ENCODE measurements at regions not wholly inside any gene's neighbourhood (a gene's known extent, or its start where the extent isn't known, plus 50 kb on each side); places are given as distances from the start of the nearest gene placed in this dataset.

GRCh38 chr6:141208101-141208500 lies 924.6 kb upstream of the GJE1 start:
- intact Hi-C loops (cut with DNase I) = no loop called here
- H3K27ac ChIP-seq = no peak overlapping the region
- no peaks in the 10 kb centered on the region for H3K4me1 ChIP-seq (replicated peaks)
- H3K4me3 ChIP-seq = no peak overlapping the region
- no peaks in the 10 kb centered on the region for H3K36me3 ChIP-seq
- no peak for TF ChIP-seq POLR2A (IDR thresholded peaks at IDR 0.05)
- TF ChIP-seq CTCF (IDR thresholded peaks at IDR 0.05) = no peak
- DNase-seq (ENCODE audit: low spot score) = no peak
- no peaks in the 10 kb centered on the region for H3K27me3 ChIP-seq (replicated peaks; ENCODE audit: insufficient read depth)
- WGBS = 98% methylated on average over 1 of the region's 1 CpG
- H3K9me3 ChIP-seq = no peaks in the 10 kb centered on the region

DNA sequence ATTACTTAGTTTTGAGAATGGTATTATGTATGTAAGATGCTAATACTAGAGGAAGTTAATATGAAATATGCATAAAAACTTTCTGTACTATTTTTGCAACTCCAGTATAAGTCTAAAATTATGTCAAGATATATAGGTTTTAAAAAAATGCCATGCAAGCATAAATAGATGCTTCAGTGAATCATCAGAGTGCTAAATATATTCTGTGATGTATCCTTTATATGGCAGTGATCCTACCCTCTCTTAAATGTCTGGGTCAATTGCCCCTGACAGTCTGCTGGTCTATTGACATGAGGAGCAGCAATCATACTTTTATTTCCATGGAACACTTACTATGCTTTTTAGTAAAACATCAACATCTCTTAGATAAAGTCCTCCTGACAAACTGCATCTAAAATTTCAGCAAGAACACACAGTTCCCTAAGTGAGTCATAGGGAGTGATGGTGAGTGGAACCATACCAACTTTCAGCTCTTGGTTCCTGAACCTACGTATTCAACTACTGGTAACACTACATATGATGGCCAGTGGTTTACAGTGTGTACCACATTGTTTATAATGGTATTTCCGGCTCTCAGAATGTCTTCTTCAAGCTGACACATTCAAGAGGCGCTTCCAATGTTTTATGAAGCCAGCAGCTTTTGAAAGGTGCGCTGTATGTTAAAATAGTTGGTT lies 928.7 kb upstream of the GJE1 start:
- no peaks in the 10 kb centered on the region for H3K9me3 ChIP-seq
- no peak for TF ChIP-seq POLR2A (IDR thresholded peaks at IDR 0.05)
- peak; percentile 53 for TF ChIP-seq POLR2AphosphoS5 (IDR thresholded peaks at IDR 0.05)
- no peak for TF ChIP-seq CTCF (IDR thresholded peaks at IDR 0.05)
- H3K36me3 ChIP-seq = no peaks in the 10 kb centered on the region
- intact Hi-C loops (cut with DNase I) = loop anchor here (5.0 kb wide), 1 partner anchor 43 kb away; no protein-coding TSS in a partner anchor
- H3K4me1 ChIP-seq (replicated peaks) = no peaks in the 10 kb centered on the region
- no peaks in the 10 kb centered on the region for H3K27me3 ChIP-seq (replicated peaks; ENCODE audit: insufficient read depth)
- 73% methylated on average over 4 of the region's 4 CpGs for WGBS
- H3K27ac ChIP-seq = no peak overlapping the region
- no peak for DNase-seq (ENCODE audit: low spot score)
- no peak overlapping the region for H3K4me3 ChIP-seq

DNA sequence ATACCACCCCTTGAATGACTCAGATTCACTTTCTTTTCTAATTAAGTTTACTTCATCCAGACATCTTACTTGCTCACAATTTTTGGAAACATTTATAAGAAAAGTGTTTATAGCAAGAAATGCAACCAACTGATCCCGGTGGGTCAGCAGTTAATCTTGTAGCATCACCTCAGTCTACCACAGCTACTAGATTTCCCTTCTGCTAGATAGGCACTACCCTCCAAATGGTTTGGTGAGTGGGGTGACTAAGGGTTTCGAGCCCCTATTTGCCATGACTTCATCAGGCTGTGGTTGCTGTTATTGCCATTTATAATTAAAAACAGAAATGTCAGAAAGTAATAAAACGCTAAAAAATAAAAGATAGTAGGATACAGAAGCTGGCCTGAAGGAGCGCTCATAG lies 930.1 kb upstream of the GJE1 start:
- WGBS = 87% methylated on average over 4 of the region's 4 CpGs
- Histone ChIP-seq H3K9me3 (no peaks in the 10 kb centered on the region), H3K4me3 (no peak overlapping the region), H3K4me1 (replicated peaks) (no peaks in the 10 kb centered on the region), H3K27ac (no peak overlapping the region), H3K27me3 (replicated peaks; ENCODE audit: insufficient read depth) (no peaks in the 10 kb centered on the region), H3K36me3 (no peaks in the 10 kb centered on the region)
- TF ChIP-seq CTCF (IDR thresholded peaks at IDR 0.05) = no peak
- no peak for TF ChIP-seq POLR2AphosphoS5 (IDR thresholded peaks at IDR 0.05)
- TF ChIP-seq POLR2A (IDR thresholded peaks at IDR 0.05) = no peak
- intact Hi-C loops (cut with DNase I) = loop anchor here (5.0 kb wide), 1 partner anchor 45 kb away; no protein-coding TSS in a partner anchor
- DNase-seq (ENCODE audit: low spot score) = no peak

DNA sequence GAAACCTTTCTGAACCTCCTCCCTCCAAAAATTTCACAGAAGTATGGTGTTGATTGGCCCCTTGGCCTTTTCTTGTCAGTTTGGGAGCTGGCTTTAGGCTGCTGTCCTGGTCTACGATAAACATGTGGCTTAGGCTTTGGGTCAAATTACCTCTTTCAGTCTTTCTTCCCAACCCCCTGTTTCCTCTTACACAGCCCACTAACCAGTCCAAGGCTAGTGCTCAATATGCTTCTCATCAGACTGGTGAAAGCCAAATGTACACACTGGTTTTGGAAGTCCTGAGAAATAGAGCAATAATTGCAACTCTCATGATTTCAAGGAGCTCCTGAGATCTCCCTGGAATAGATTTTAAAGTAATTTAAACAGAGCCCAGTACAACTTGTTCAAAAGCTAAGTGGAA lies 933.7 kb upstream of the GJE1 start:
- no peak for DNase-seq (ENCODE audit: low spot score)
- Histone ChIP-seq H3K4me3 (no peak overlapping the region), H3K9me3 (no peaks in the 10 kb centered on the region), H3K27ac (no peak overlapping the region), H3K27me3 (replicated peaks; ENCODE audit: insufficient read depth) (no peaks in the 10 kb centered on the region), H3K4me1 (replicated peaks) (no peaks in the 10 kb centered on the region), H3K36me3 (no peaks in the 10 kb centered on the region)
- 42% methylated on average over 1 of the region's 1 CpG for WGBS
- TF ChIP-seq POLR2AphosphoS5 (IDR thresholded peaks at IDR 0.05) (peak; percentile 34), CTCF (IDR thresholded peaks at IDR 0.05) (no peak), POLR2A (IDR thresholded peaks at IDR 0.05) (no peak)
- intact Hi-C loops (cut with DNase I) = no loop called here

- Histone ChIP-seq H3K36me3 (no peaks in the 10 kb centered on the region), H3K27me3 (replicated peaks; ENCODE audit: insufficient read depth) (no peaks in the 10 kb centered on the region), H3K4me1 (replicated peaks) (no peaks in the 10 kb centered on the region), H3K27ac (no peak overlapping the region), H3K4me3 (no peak overlapping the region), H3K9me3 (no peaks in the 10 kb centered on the region)
- 81% methylated on average over 6 of the region's 6 CpGs for WGBS
- DNase-seq (ENCODE audit: low spot score) = no peak
- intact Hi-C loops (cut with DNase I) = no loop called here
- TF ChIP-seq POLR2AphosphoS5 (IDR thresholded peaks at IDR 0.05) (no peak), POLR2A (IDR thresholded peaks at IDR 0.05) (no peak), CTCF (IDR thresholded peaks at IDR 0.05) (no peak)
These were observed 937.4 kb upstream of the GJE1 start for GRCh38 chr6:141195251-141195832.
